H54 (cell line): ENCODE measurements at regions not wholly inside any gene's neighbourhood (a gene's known extent, or its start where the extent isn't known, plus 50 kb on each side); places are given as distances from the start of the nearest gene placed in this dataset.

Experiments
- DNase-seq: peaks from one replicate; pipeline ENCODE4 v3.0.0; 2011; ENCODE audit warnings: low spot score, mixed read lengths; ENCODE audit not compliant: insufficient read length
- FAIRE-seq: peaks from 3 replicates; lab custom pipeline; 2011; peaks lifted over from hg19 to GRCh38; lab: Jason Lieb, UNC
- POLR2A ChIP-seq: IDR thresholded peaks from 2 replicates; pipeline ENCODE4 v1.6.1; 2011; ENCODE audit warnings: low read depth, mild to moderate bottlenecking, low read length

GRCh38 chr4:65968831-65969558 is 298.7 kb upstream of the EPHA5 start:
- FAIRE-seq (no peak), DNase-seq (no peak)
- no peak for TF ChIP-seq POLR2A

GRCh38 chr4:65960751-65961150 is 290.5 kb upstream of the EPHA5 start:
- DNase-seq (no peak), FAIRE-seq (no peak)
- TF ChIP-seq POLR2A: no peak

- DNase-seq (no peak), FAIRE-seq (no peak)
- no peak for TF ChIP-seq POLR2A
Observed at GRCh38 chr4:65954416-65954815, 284.1 kb upstream of the EPHA5 start.

GRCh38 chr4:65951177-65951576 is 280.9 kb upstream of the EPHA5 start:
- FAIRE-seq: no peak
- no peak for TF ChIP-seq POLR2A
- DNase-seq: no peak

GRCh38 chr4:65943076-65943475 is 272.8 kb upstream of the EPHA5 start:
- DNase-seq: peak; percentile 1
- peak; percentile 71 for FAIRE-seq
- no peak for TF ChIP-seq POLR2A

GRCh38 chr4:65924843-65925242 is 254.6 kb upstream of the EPHA5 start:
- FAIRE-seq (no peak), DNase-seq (no peak)
- no peak for TF ChIP-seq POLR2A

- FAIRE-seq: no peak
- no peak for DNase-seq
- TF ChIP-seq POLR2A: no peak
Observed at GRCh38 chr4:65923616-65924015, 253.3 kb upstream of the EPHA5 start.

- TF ChIP-seq POLR2A: no peak
- DNase-seq (no peak), FAIRE-seq (no peak)
Observed at GRCh38 chr4:65921180-65921579, 250.9 kb upstream of the EPHA5 start.

- no peak for DNase-seq
- no peak for FAIRE-seq
- TF ChIP-seq POLR2A: no peak
Observed at GRCh38 chr4:65918872-65919271, 248.6 kb upstream of the EPHA5 start.

- no peak for DNase-seq
- FAIRE-seq: no peak
Observed at GRCh38 chr4:65918212-65918611, 247.9 kb upstream of the EPHA5 start.

GRCh38 chr4:65917486-65917885 is 247.2 kb upstream of the EPHA5 start:
- FAIRE-seq: no peak
- TF ChIP-seq POLR2A: no peak
- no peak for DNase-seq

More at GRCh38 chr4:65918212-65918611, 247.9 kb upstream of the EPHA5 start:
- no peak for TF ChIP-seq POLR2A

- DNase-seq (no peak), FAIRE-seq (no peak)
- TF ChIP-seq POLR2A: no peak
Observed at GRCh38 chr4:65911720-65912119, 241.4 kb upstream of the EPHA5 start.

GRCh38 chr4:65893957-65894755 is 223.9 kb upstream of the EPHA5 start:
- FAIRE-seq (no peak), DNase-seq (no peak)
- no peak for TF ChIP-seq POLR2A

GRCh38 chr4:65893271-65893670 is 223.0 kb upstream of the EPHA5 start:
- DNase-seq (no peak), FAIRE-seq (no peak)
- TF ChIP-seq POLR2A: no peak
